CD14-positive monocyte (primary cell): ENCODE measurements at regions not wholly inside any gene's neighbourhood (a gene's known extent, or its start where the extent isn't known, plus 50 kb on each side); places are given as distances from the start of the nearest gene placed in this dataset.
"Not testable (repeated sequence)": the region's sequence is repeated elsewhere in the genome, so short reads cannot be mapped to it uniquely, and the experiment has no call there.

Source experiments
- DNase-seq, 3 donors: peaks; one replicate each; pipeline ENCODE4 v3.0.0-alpha.2; 2011 to 2022
- H2AFZ ChIP-seq: 2 replicates; pipeline ENCODE4 v1.6.0; 2012; ENCODE audit warnings: mild to moderate bottlenecking, low read depth, low read length, inconsistent platforms; ENCODE audit not compliant: insufficient read depth, poor library complexity, severe bottlenecking
- H3K27ac ChIP-seq, 2 donors: 1 replicate in 1 of 2; 2 replicates in 1 of 2; pipeline ENCODE4 v1.5.1; 2012 to 2013; ENCODE audit warnings: low read length in 2 of 2, control low read depth in 1 of 2, inconsistent platforms in 1 of 2, low read depth in 1 of 2, mild to moderate bottlenecking in 1 of 2
- H3K27me3 ChIP-seq, 2 donors: one replicate each; pipeline versions ENCODE4 v1.6.0 to v1.6.1; 2011 to 2013; ENCODE audit warnings: low read length in 2 of 2; ENCODE audit not compliant: control insufficient read depth in 2 of 2, insufficient read depth in 2 of 2
- H3K36me3 ChIP-seq, 2 donors: replicated peaks in 1 of 2; 1 replicate in 1 of 2; 2 replicates in 1 of 2; pipeline versions ENCODE4 v1.5.1 to v1.6.1; 2012 to 2013; ENCODE audit warnings: low read length in 2 of 2, control low read depth in 1 of 2, inconsistent platforms in 1 of 2, mild to moderate bottlenecking in 1 of 2; ENCODE audit not compliant: insufficient read depth in 2 of 2, control insufficient read depth in 1 of 2
- H3K4me1 ChIP-seq, 2 donors: 1 replicate in 1 of 2; 2 replicates in 1 of 2; pipeline versions ENCODE4 v1.5.1 to v1.6.1; 2012 to 2013; ENCODE audit warnings: low read length in 2 of 2, control low read depth in 1 of 2, inconsistent platforms in 1 of 2, mild to moderate bottlenecking in 1 of 2, moderate library complexity in 1 of 2; ENCODE audit not compliant: insufficient read depth in 2 of 2, control insufficient read depth in 1 of 2
- H3K4me2 ChIP-seq: replicated peaks from 2 replicates; pipeline ENCODE3; 2012; ENCODE audit warnings: low read length, moderate library complexity, mild to moderate bottlenecking; ENCODE audit not compliant: poor library complexity, severe bottlenecking; ENCODE audit errors: extremely low read depth
- H3K4me3 ChIP-seq, 3 experiments: fragments of 200-600 bp in 1 of 3; sonication (generic) in 1 of 3; replicated peaks in 1 of 3; 1 replicate in 2 of 3; 2 replicates in 1 of 3; pipeline ENCODE4 v1.5.1; 2011 to 2013; ENCODE audit warnings: low read length in 3 of 3, mild to moderate bottlenecking in 3 of 3, control low read depth in 2 of 3, low read depth in 2 of 3, inconsistent platforms in 1 of 3, moderate library complexity in 1 of 3
- H3K79me2 ChIP-seq: 2 replicates; pipeline ENCODE4 v1.6.0; 2012; ENCODE audit warnings: mild to moderate bottlenecking, control low read depth, inconsistent platforms, low read length, moderate library complexity; ENCODE audit not compliant: insufficient read depth
- H3K9ac ChIP-seq: 2 replicates; pipeline ENCODE4 v1.6.0; 2017; ENCODE audit warnings: low read length, mild to moderate bottlenecking; ENCODE audit not compliant: insufficient read depth, poor library complexity, severe bottlenecking
- H3K9me3 ChIP-seq, 2 donors: replicated peaks in 1 of 2; 1 replicate in 1 of 2; 2 replicates in 1 of 2; pipeline versions ENCODE4 v1.5.1 to v1.6.1; 2012 to 2013; ENCODE audit warnings: low read length in 2 of 2, control low read depth in 1 of 2; ENCODE audit not compliant: control insufficient read depth in 1 of 2, insufficient read depth in 1 of 2
- H4K20me1 ChIP-seq: 2 replicates; pipeline ENCODE4 v1.6.0; 2012; ENCODE audit warnings: mild to moderate bottlenecking, low read length, control low read depth, moderate library complexity; ENCODE audit not compliant: insufficient read depth
- H3K27ac Mint-ChIP-seq, 7 donors: one replicate each; pipeline ENCODE4 v1.8.0; 2020; ENCODE audit warnings: mild to moderate bottlenecking in 7 of 7, mixed read lengths in 7 of 7, moderate library complexity in 6 of 7, inconsistent platforms in 2 of 7
- H3K27me3 Mint-ChIP-seq, 3 donors: one replicate each; pipeline ENCODE4 v1.8.0; 2021 to 2022; ENCODE audit warnings: low read depth in 3 of 3, mild to moderate bottlenecking in 3 of 3, mixed read lengths in 3 of 3, moderate library complexity in 3 of 3, inconsistent platforms in 1 of 3
- H3K36me3 Mint-ChIP-seq, 2 donors: one replicate each; pipeline ENCODE4 v1.8.0; 2020; ENCODE audit warnings: mixed read lengths in 2 of 2, inconsistent platforms in 1 of 2, mild to moderate bottlenecking in 1 of 2
- H3K4me1 Mint-ChIP-seq: one replicate; pipeline ENCODE4 v1.8.0; 2020; ENCODE audit warnings: mild to moderate bottlenecking, mixed read lengths
- H3K4me3 Mint-ChIP-seq, 2 donors: one replicate each; pipeline ENCODE4 v1.8.0; 2020; ENCODE audit warnings: mild to moderate bottlenecking in 2 of 2, mixed read lengths in 2 of 2, moderate library complexity in 1 of 2
- H3K9me3 Mint-ChIP-seq, 7 donors: one replicate each; pipeline ENCODE4 v1.8.0; 2020 to 2022; ENCODE audit warnings: mixed read lengths in 7 of 7, mild to moderate bottlenecking in 6 of 7, moderate library complexity in 6 of 7, inconsistent platforms in 2 of 7
- CTCF ChIP-seq: fragments of 200-600 bp; IDR thresholded peaks from one replicate; pipeline ENCODE4 v1.8.0; 2022; ENCODE audit warnings: antibody characterized with exemption, mild to moderate bottlenecking
- WGBS: methylation state at CpG from one replicate; pipeline ENCODE4 v1.1.5; 2013; ENCODE audit warnings: missing lambda C conversion rate; ENCODE audit not compliant: insufficient coverage; 5-methylcytosine and 5-hydroxymethylcytosine counted together
- intact Hi-C, 2 donors: fragments of 100-400 bp; cut with micrococcal nuclease; formaldehyde crosslinking; loops; one replicate each; pipeline versions ENCODE4 v1.15.0 to v1.15.1; 2023

- no peak overlapping the region for H3K27ac Mint-ChIP-seq
- H3K4me1 ChIP-seq = no peaks in the 10 kb centered on the region
- no peaks in the 10 kb centered on the region for H3K79me2 ChIP-seq
- WGBS = no CpG with 5 or more reads among the region's 4 CpGs
- H3K27me3 ChIP-seq = no peaks in the 10 kb centered on the region
- H3K9me3 Mint-ChIP-seq = no peaks in the 10 kb centered on the region
- no peak overlapping the region for H3K27ac ChIP-seq
- H3K36me3 ChIP-seq = no peaks in the 10 kb centered on the region
- no peak overlapping the region for H3K4me3 ChIP-seq
- H3K9me3 ChIP-seq = no peaks in the 10 kb centered on the region
- no peak for DNase-seq
- H3K9ac ChIP-seq = no peak overlapping the region
- no peak for TF ChIP-seq CTCF
- H3K4me2 ChIP-seq = no peak overlapping the region
- intact Hi-C loops = loop anchor here in 1 of 2 donors (5.0 to 10.0 kb wide), 2 partner anchors 182 to 914 kb away; no protein-coding TSS in a partner anchor
- no peaks in the 10 kb centered on the region for H3K36me3 Mint-ChIP-seq
- H3K4me3 Mint-ChIP-seq = no peak overlapping the region
- no peaks in the 10 kb centered on the region for H3K4me1 Mint-ChIP-seq
- no peaks in the 10 kb centered on the region for H3K27me3 Mint-ChIP-seq
- no peak overlapping the region for H2AFZ ChIP-seq
- no peaks in the 10 kb centered on the region for H4K20me1 ChIP-seq
Observed at GRCh38 chr2:137913169-137913568, 51.1 kb upstream of the HNMT start.

GRCh38 chr2:137913648-137914047, 50.6 kb upstream of the HNMT start:
- H3K9me3 ChIP-seq, H3K27ac Mint-ChIP-seq, H3K79me2 ChIP-seq, H3K36me3 ChIP-seq, H3K27ac ChIP-seq, H3K4me1 ChIP-seq, H3K9me3 Mint-ChIP-seq, H3K4me2 ChIP-seq, H3K4me3 ChIP-seq, H4K20me1 ChIP-seq, H3K4me1 Mint-ChIP-seq, H3K9ac ChIP-seq, H3K27me3 Mint-ChIP-seq, H3K27me3 ChIP-seq, H3K4me3 Mint-ChIP-seq, H2AFZ ChIP-seq, H3K36me3 Mint-ChIP-seq, DNase-seq: not testable (repeated sequence)
- intact Hi-C loops = loop anchor here in 1 of 2 donors (5.0 to 10.0 kb wide), 2 partner anchors 181 to 914 kb away; no protein-coding TSS in a partner anchor
- WGBS = no CpG with 5 or more reads among the region's 2 CpGs
